Stomach (tissue), 4 donors: ENCODE measurements at regions not wholly inside any gene's neighbourhood (a gene's known extent, or its start where the extent isn't known, plus 50 kb on each side); places are given as distances from the start of the nearest gene placed in this dataset.

Experiments used
- EP300 ChIP-seq: sonication (generic); formaldehyde crosslinking; IDR thresholded peaks from one replicate; pipeline ENCODE4 v1.6.1; 2017; ENCODE audit warnings: antibody characterized with exemption
- TF ChIP-seq, protein P1 (sequence below), 7 experiments: fragments of 450-650 bp in 4 of 7; fragments of 200-600 bp in 3 of 7; sonication (generic) in 3 of 7; IDR thresholded peaks; one replicate each; pipeline ENCODE4 v1.5.1; 2016 to 2019; ENCODE audit warnings: antibody characterized with exemption in 7 of 7, control low read depth in 2 of 7, mild to moderate bottlenecking in 1 of 7

DNA sequence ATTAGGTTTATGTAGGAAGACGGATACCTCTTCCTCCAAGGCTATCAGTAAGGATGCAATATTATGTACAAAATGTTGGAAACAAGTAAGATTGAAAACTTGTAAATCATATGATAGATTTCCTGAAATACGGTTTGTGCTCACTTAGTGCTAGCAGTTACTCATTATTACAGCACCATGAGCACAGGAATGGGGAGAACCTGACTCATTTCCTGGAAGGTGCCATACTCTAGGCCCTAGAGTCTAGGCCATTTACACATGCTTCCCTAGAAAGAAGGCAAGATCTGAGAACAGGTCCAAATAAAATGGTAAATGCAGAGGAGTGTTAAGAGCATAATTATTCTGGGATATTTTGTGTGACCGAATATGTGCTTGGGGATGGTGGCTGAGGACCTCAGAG is 467.7 kb upstream of the CELF4 start:
- TF ChIP-seq, protein P1, sequence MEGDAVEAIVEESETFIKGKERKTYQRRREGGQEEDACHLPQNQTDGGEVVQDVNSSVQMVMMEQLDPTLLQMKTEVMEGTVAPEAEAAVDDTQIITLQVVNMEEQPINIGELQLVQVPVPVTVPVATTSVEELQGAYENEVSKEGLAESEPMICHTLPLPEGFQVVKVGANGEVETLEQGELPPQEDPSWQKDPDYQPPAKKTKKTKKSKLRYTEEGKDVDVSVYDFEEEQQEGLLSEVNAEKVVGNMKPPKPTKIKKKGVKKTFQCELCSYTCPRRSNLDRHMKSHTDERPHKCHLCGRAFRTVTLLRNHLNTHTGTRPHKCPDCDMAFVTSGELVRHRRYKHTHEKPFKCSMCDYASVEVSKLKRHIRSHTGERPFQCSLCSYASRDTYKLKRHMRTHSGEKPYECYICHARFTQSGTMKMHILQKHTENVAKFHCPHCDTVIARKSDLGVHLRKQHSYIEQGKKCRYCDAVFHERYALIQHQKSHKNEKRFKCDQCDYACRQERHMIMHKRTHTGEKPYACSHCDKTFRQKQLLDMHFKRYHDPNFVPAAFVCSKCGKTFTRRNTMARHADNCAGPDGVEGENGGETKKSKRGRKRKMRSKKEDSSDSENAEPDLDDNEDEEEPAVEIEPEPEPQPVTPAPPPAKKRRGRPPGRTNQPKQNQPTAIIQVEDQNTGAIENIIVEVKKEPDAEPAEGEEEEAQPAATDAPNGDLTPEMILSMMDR (IDR thresholded peaks at IDR 0.05), result no peak
- TF ChIP-seq EP300, result no peak
